Dedifferentiated amniotic fluid mesenchymal stem cell (primary cell): ENCODE measurements at regions not wholly inside any gene's neighbourhood (a gene's known extent, or its start where the extent isn't known, plus 50 kb on each side); places are given as distances from the start of the nearest gene placed in this dataset.
"Not testable (repeated sequence)": the region's sequence is repeated elsewhere in the genome, so short reads cannot be mapped to it uniquely, and the experiment has no call there.

ENCODE experiments used
- DNase-seq: peaks from one replicate; pipeline ENCODE4 v3.0.0-alpha.2; 2016; ENCODE audit errors: extremely low spot score

DNA sequence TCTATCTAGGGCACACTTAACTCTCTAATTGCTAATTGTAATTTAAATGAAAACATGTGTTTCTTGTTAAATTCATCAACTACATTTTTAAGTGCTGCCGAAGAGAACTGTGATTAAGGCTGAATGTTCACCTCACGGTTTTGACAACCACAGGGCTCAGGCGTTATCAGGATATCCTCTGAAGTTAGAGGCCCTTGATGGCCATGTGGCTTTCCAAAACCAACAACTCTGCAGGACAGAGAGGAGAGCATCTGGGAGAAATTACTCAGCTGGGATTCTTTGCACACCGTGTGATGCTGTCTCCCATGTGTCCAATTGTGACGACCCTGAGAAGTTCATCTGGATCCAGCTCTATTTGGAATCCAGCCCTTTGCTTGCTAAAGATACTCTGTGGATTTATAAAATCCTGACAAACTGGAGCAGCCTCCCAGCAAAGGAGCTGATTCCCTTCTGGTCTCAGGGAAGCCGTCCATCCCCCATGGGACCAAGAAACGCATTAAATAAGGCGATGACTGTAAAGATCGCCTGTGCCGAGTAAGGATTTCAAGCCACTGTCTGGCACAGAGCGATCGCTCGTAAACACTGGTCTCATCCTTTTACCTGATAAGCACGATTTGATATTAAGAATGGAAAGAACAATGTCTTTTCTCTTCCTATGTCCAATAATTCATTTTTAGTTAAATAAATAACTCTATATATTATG lies 401.1 kb downstream of the CD83 start:
- DNase-seq = no peak

DNA sequence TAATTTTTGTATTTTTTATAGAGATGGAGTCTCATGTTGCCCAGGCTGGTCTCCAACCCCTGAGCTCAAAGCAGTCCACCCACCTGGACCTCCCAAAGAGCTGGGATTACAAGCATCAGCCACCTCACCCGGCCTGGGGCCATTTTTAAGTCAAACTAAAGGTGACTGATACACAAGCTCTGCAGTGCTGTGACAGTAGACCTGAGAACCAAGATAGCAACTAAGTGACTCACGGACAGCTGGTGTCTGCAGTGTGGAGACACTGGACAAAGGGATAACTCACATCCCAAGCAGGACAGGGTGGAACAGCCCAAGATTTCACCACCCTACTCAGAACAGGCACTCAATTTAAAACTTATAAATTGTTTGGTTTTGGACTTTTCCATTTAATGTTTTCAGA lies 402.5 kb downstream of the CD83 start:
- DNase-seq = no peak

DNA sequence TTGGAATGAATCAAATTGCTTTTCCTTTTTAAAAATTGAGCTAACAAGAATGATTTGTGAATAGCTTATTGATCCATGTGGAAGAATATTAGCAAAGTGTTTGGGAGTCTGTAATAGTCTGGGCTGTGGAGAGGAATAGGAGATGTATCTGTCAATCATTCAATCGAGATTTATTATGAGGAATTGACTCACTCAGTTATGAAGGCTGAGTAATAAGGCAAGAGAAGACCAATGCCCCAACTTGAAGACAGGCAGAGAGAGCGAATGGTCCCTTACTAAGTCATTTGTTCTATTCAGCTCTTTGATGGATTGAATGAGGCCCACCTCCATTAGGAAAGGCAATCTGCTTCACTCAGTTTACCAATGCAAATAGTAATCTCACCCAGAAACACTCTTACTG lies 403.0 kb downstream of the CD83 start:
- no peak for DNase-seq

DNA sequence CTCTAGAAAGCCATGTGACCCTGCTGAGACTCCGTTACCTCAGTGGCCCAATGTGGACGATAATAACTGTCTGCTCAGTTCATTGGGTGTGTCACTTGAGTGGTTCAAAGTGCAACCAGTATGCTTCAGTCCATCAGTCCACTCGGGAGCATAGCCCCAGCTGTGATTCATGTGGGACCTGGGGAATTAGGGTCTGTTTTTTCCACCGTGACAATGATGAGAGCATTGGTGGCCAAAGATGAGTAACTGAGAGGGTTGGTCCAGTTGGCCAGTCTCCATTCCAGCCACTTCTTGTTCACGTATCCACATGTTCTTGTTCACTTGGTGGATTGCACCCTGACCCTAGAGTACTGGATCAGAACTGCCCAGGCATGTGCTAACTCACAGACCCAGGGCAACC lies 403.6 kb downstream of the CD83 start:
- no peak for DNase-seq

DNA sequence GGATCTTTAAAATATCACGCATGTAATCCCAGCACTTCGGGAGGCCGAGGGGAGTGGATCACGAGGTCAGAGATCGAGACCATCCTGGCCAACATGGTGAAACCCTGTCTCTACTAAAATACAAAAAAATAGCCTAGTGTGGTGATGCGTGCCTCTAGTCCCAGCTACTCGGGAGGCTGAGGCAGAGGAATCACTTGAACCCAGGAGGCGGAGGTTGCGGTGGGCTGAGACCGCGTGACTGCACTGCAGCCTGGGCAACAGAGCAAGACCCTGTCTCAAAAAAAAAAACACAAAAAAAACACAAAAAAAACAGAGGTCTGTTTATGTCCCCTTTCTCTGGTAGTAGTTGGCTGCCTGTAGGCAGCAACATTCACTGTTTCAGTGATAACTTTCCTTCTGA lies 404.3 kb downstream of the CD83 start:
- DNase-seq = not testable (repeated sequence)

DNA sequence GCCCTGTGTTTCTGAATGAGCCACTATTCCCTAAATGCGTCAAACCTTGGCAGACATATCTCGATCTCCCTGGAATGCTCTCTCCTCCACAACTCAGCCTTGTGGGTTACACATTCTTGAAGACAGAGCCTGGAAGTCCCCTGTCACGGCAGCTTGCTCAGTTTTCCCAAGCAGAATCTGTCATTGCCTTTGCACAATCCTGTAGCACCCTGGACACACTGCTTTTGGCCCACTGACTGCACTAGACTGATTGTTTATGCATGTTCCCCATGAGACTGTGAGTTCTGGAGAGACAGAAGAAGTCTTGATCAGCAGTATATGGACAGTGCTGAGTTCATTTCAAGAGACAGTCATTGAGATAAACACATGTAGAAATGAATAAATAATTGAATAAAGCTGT lies 406.7 kb downstream of the CD83 start:
- DNase-seq = no peak

DNA sequence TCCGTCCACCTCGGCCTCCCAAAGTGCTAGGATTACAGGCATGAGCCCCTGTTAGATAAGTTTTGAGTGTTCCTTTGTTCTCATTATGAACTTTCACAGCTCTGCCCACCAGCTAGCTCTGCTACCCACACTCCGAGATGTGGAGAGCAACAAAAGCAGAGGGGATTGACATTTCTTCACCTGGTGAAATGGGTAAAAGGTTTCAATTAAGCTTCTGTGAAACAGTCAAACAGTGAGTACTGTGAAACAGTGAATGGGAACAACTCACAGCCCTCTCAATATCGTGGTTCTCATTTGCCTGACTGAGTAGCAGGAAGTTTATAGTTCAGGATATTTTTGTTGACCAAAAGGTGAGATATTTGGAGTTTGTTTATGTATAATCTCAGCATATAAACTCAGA lies 412.8 kb downstream of the CD83 start:
- no peak for DNase-seq

DNA sequence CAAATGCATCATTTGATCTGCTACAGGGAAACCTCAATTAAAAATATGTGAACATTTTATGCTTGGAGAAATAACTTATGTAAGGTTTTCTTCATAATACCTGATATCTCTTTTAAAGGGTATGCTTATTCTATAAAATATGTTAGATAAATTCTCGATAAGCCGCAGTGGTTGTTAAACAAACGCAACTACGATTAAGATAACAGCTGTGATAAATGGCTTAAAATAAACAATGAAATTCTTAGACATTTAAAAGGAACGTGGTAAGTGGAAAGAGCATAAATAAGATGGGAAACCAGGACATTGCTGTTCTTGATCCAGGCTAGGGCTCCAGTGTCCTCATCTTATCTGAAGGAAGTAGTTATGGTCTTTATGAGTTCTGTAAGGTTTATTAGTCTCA lies 415.9 kb downstream of the CD83 start:
- DNase-seq = no peak

DNA sequence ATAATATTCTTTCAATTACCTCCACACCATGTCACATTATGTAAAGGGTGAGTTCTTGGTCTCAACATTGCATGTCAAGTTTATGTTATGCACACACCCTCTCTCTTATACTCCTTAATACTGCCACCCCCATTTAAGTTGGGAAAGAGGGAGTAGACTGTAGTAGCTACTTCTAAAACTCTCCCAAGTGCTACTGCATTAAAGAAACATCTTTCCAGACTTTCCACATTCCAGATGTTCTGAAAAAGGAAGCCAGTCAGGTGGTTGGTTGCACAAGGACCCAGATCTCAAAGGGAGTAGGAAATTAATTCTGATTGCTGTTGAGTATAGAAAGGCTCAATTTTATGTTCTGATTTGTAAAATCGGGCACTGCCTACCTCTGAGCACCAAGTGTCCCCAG lies 419.5 kb downstream of the CD83 start:
- no peak for DNase-seq

DNA sequence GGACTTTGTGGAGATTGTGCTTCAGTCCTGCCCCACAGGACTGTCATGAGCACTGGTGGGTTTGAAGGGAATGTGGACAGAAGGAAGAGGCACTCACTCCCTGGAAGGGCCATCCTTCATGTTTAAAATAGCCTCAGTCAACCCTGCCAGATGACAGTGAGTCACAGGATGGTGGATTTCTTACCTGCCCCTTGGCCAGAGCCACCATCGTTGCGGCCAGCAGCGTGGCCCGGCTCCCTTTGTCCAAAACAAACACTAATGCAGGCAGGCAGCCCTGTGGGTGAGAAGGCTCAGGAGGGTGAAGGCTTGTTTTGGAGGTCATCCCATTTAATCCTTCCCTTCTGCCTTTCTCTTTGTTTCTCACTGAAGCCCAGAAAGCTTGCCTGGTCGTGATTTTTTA lies 422.7 kb downstream of the CD83 start:
- no peak for DNase-seq

DNA sequence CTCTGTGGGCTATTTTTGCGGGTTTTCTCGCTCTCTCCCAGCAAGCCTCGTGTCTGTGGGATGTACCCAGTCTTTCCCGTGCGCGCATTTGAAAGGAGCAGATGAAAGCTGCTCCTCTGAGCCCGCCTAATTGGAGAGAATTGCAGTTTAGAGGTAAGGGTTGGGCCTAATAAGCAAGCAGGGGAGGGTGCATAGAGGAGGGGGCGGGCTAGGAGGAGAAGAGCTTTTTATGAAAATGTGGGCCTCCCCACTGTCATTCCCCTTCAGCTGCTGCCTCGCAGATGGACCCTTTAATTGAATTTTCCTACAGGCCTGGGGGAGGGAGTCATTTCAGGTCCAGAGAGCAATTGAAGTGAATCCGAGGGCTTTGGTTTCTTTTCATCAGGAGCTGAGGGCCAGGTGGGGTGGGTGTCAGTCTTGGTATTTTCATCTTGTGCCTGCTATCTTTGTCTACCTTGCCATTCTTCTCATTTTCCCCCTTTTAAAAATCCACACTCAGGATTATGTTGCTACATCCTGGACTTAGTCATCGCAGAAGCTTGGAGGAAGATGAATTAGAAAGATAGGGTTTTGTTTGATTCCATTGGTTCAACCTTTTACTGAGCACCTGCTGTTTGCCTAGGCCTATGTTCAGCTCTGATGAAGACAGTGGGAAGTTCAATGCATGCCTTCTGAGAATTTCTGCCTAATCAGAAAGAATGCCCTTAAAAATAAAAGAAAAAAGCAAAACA lies 423.4 kb downstream of the CD83 start:
- DNase-seq = no peak

DNA sequence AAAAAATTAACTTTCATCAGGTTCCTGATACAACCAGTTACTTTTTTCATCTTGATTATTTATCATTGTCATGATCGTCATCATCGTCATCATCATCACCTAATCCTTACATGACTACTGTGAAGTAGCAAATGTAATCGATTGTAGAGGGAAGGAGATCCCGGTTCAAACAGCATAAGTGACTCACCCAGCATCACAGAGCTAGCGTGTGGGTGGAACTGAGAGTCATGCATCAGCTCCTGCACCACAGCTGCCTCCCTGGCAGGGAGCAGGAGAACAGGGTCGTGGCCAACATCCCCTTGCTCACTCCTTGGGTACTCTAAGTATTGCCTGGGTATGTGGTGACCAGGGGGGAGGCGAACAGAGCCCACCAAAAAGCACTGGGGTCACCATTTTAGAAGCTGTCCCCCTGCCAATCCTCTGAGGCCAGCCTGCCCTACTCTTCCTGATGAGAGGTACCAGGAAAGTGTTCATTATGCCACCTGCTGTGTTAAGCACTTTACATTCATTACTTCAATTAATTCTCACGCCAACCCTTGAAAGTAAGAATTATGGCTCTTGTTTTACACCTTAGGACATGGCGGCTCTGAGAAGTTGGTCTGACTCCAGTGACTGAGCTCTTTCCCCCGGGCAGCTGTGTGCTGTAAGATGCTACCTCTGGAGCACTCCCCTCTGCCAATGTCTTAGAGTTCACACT lies 425.2 kb downstream of the CD83 start:
- peak; percentile 60 for DNase-seq

DNA sequence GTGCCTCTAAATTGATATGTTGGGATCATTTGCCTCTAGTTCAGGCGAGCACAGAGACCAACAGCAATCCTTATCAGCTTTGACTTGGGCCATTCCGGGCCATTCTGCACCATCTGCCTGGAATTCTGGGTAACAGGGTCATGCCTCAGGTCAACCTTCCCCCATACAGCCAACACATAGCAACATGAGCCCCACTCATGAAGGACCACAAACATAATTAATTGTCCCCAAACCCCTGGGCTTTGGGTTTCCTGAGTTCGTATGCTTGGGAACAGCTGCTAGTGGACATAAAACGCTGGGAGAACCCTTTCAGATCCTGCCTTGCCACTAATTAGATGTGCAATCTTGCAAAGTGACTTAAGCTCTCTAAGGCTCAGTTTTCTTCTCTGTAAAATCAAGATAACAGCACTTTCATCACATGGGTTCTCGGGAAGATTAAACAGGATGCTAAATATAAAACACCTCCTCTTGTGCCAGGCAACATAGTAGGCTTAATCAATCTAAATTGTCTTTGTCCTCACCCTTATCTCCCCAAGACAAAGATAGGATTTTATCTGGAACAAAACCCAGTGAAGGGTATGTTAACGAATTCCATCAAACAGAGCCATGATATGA lies 426.5 kb downstream of the CD83 start:
- no peak for DNase-seq

DNA sequence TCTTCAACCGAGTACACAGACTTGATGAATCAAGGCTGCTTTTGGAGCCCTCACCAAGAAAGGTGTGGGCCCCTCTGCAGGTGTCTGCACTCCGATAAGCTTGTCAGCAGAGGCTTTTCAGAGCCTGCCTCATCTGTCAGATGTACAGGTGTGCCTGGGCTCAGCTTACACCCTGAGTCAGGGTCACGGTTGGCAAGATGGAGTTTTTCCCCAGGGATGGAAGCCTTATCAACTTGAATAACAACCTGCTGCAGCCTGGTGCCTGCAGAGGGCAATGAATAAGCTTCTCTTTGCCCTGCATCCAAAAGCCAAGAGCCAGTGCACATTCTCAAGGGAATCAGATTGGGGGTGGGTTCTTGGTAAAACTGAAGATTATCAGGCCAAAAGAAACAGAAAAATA lies 427.1 kb downstream of the CD83 start:
- DNase-seq = no peak

DNA sequence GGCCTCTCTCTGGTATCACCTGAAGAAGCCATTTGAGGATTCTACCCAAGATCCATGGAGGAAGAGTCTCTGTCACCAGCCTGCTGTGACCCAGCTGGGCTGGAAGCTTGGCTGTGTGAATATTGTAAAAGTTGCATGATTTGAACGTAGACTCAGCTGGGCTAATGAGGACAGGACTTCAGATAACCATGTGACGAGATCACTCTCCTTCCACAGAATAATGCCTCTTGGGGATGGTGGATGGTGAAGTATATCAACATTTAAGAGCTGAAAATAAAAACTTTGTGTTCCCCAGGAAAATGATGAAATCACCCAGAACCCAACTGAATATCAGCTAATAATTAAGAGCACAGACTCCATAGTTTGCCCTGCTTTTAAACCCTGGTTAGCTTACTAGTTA lies 427.9 kb downstream of the CD83 start:
- DNase-seq = no peak

DNA sequence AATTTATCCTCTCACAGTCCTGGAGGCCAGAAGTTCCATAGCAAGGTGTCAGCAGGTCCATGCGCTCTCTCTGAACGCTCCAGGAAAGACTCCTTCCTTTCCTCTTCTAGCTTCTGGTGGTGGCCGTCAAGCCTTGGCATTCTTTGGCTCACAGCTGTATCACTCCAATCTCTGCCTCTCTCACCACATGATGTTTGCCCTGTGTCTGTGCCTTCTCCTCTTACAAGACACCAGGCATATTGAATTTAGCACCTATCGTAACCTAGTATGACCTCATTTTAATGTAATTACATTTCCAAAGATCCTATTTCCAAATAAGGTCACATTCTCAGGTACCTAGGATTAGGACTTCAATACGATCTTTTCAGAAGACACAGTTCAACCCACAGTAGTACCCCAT lies 428.5 kb downstream of the CD83 start:
- DNase-seq = no peak

DNA sequence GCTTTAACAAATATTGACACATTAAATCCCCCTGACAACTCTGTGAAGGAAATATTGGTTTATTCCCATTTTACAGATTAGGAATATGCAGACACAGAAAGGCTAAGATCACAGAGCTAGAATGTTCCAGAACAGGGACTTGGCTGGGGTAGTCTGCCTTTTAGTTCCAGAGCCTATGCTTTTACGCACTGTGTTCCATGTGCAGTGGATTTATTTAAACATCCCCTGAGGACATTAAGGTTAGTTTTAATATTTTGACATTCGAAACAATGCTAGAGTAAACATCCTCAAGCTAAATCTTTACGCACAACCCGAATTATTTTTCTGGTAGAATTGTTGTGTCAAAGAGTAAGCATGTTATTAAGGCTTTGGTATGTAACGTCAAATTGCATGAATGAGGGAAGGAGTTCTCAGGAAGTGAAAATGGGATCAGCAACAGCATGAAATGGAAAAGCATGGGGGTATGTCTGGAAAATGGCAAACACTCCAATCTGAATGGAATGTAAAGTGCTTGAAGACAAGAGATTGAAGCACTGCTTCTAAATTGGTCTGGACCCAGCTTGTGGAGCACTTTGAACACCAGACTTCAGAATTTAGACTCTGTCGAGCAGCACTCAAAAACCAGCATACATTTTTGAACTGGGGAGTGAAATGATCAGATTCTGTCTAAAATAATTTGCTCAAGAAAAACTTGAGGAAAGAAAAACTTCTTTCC lies 429.9 kb downstream of the CD83 start:
- no peak for DNase-seq

DNA sequence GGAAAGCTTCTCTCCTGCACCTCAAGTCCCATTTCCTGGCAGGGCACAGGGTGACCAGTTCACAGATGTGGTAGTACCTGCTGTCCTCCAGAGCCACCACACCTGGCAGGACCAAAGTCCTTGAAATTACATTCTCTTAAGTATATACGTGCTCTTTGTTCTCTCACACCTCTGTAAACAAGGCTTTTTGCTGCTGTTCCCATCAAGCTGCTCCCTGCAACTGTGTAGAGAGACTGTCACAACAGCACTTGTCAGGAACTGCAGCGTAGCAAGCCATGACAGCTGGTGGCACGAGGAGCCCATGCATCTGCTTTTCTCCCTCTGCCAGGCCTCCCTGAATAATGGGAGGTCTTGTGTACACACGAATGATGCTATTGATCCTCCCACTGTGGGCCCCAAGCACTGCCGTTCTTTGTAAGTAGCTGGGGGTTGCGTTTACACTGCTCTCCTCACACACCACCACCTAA lies 431.8 kb downstream of the CD83 start:
- no peak for DNase-seq

DNA sequence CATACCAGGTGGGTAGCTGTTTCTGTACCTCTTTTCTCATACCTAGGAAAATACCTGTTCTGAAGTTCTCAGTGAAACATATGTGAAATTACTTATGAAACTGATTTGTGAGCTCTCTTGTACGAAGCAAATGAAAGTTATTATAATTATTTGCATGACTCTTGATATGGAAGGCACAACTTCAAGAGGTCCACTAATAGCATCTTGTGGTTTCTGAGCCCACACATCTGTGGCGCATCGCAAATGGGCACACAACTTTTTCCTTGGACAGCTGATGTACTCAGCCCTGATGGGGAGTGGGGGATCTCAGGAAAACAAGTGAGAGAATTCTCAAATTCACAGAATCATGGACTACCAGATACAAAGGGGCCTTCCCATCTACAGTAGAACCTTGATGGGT lies 432.3 kb downstream of the CD83 start:
- no peak for DNase-seq

DNA sequence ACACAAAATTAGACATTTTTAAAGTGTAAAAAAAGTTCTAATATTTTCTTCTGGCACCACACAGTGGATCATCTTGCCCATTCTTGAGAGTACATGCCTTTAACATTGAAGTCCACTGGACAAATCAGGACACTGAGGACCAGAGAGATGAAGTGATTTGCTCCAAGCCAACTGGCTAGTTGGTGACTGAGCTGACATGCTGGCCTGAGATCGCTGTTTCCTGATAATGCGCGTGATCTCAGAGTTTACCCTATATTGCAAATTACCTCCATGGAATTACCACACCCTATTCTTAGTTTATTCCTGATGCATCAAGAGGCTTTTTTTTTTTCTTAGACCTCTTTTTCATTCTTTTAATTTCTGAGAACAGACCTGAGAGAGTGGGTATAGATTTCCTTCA lies 432.8 kb downstream of the CD83 start:
- DNase-seq = no peak

DNA sequence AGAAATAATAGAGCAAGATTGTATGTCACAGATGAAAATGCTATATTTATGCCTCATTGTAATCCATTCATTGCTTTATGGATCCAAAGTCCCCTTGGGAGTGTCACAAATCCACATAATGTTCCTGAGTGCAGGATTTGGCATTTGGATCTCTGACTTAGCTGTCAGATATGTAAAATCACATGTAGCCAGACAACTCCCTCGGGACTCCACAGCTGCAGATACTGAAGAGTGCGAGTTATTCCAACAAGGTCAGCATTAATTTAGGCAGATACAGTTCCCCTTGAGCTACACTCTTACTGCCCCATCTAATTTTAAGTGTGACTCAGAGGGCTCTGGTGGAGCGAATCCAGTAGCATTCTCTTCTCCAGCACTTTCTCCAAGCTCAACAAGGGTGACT lies 433.2 kb downstream of the CD83 start:
- no peak for DNase-seq

DNA sequence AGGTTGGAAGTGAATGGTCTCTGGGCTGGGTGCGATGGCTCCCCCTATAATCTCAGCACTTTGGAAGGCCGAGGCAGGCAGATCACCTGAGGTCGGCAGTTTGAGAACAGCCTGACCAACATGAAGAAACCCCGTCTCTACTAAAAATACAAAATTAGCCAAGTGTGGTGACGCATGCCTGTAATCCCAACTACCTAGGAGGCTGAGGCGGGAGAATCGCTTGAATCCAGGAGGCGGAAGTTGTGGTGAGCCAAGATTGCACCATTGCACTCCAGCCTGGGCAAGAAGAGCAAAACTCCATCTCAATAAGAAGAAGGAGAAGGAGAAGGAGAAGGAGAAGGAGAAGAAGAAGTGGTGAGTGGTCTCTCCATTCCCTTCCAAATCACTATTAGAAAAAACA lies 434.0 kb downstream of the CD83 start:
- not testable (repeated sequence) for DNase-seq
